Lower leg skin (tissue), 3 donors: ENCODE measurements at regions not wholly inside any gene's neighbourhood (a gene's known extent, or its start where the extent isn't known, plus 50 kb on each side); places are given as distances from the start of the nearest gene placed in this dataset.

Source experiments
- CTCF ChIP-seq, 3 donors: fragments of 450-650 bp; IDR thresholded peaks; one replicate each; pipeline ENCODE4 v1.5.1; 2016; ENCODE audit warnings: antibody characterized with exemption in 3 of 3, mild to moderate bottlenecking in 3 of 3, moderate library complexity in 2 of 3
- POLR2A ChIP-seq, 2 donors: fragments of 450-650 bp; IDR thresholded peaks; one replicate each; pipeline ENCODE4 v1.6.1; 2016 to 2017; ENCODE audit warnings: antibody characterized with exemption in 2 of 2, mild to moderate bottlenecking in 1 of 2, moderate library complexity in 1 of 2

GRCh38 chr18:8479789-8480188 is 129.4 kb upstream of the RAB12 start:
- TF ChIP-seq CTCF (IDR thresholded peaks at IDR 0.05) (no peak), POLR2A (IDR thresholded peaks at IDR 0.05) (no peak)
